ENCODE measurements at regions not wholly inside any gene's neighbourhood (a gene's known extent, or its start where the extent isn't known, plus 50 kb on each side); places are given as distances from the start of the nearest gene placed in this dataset.
"Not testable (repeated sequence)": the region's sequence is repeated elsewhere in the genome, so short reads cannot be mapped to it uniquely, and the experiment has no call there.

GRCh38 chr17:21573271-21573960 lies 118.9 kb upstream of the KCNJ18 start:
- TF ChIP-seq CTCF, EP300, POLR2A (IDR thresholded peaks at IDR 0.05): not testable (repeated sequence)

Measured in ovary (tissue), 3 donors.